OCI-LY7 (cell line): ENCODE measurements at regions not wholly inside any gene's neighbourhood (a gene's known extent, or its start where the extent isn't known, plus 50 kb on each side); places are given as distances from the start of the nearest gene placed in this dataset.
A peak's percentile ranks its signal among the peaks of the same experiment; 100 is the strongest.

Experiments
- BruUV-seq: library from RNA; stranded (reverse); fragments of 400-500 nt; replicated peaks from 2 replicates; lab custom pipeline; 2021; lab: Mats Ljungman, UMichigan
- CTCF ChIA-PET: fragments of 300-600 bp; sonication (Branson Sonifier 250); formaldehyde crosslinking; loops from one replicate; lab custom pipeline; 2022; ENCODE audit warnings: antibody characterized with exemption; ENCODE audit not compliant: unreplicated experiment; lab: Charles Lee
- POLR2A ChIA-PET: fragments of 300-600 bp; sonication (Branson Sonifier 250); formaldehyde crosslinking; loops from one replicate; lab custom pipeline; 2022; ENCODE audit warnings: antibody characterized with exemption; lab: Charles Lee
- DNase-seq: peaks from one replicate; pipeline ENCODE4 v3.0.0-alpha.2; 2015; ENCODE audit warnings: low spot score
- H2AFZ ChIP-seq: fragments of 200-600 bp; sonication (generic), shearing (Covaris generic); 2 replicates; pipeline ENCODE4 v1.6.1; 2014; ENCODE audit warnings: mild to moderate bottlenecking, antibody characterized with exemption, low read length, moderate library complexity
- H3K27ac ChIP-seq: fragments of 200-600 bp; sonication (generic); 2 replicates; pipeline ENCODE4 v1.5.1; 2014; ENCODE audit warnings: mixed run types, low read depth, mild to moderate bottlenecking, moderate library complexity, low read length, inconsistent platforms; ENCODE audit not compliant: poor library complexity, severe bottlenecking
- H3K36me3 ChIP-seq: fragments of 200-600 bp; sonication (generic); 2 replicates; pipeline ENCODE4 v1.6.1; 2014; ENCODE audit warnings: mild to moderate bottlenecking, antibody characterized with exemption, low read length, moderate library complexity, mixed read lengths; ENCODE audit not compliant: insufficient read depth
- H3K4me1 ChIP-seq: fragments of 200-600 bp; sonication (generic); 2 replicates; pipeline ENCODE4 v1.5.1; 2014; ENCODE audit warnings: mild to moderate bottlenecking, low read length; ENCODE audit not compliant: insufficient read depth, poor library complexity, severe bottlenecking
- H3K4me2 ChIP-seq: fragments of 200-600 bp; sonication (generic); 2 replicates; pipeline ENCODE4 v1.6.1; 2014; ENCODE audit warnings: mild to moderate bottlenecking, low read length
- H3K4me3 ChIP-seq: fragments of 200-600 bp; sonication (generic); 2 replicates; pipeline ENCODE4 v1.5.1; 2014; ENCODE audit warnings: mild to moderate bottlenecking, low read depth, low read length; ENCODE audit not compliant: poor library complexity, severe bottlenecking
- H3K79me2 ChIP-seq: fragments of 200-600 bp; sonication (generic); 2 replicates; pipeline ENCODE4 v1.6.1; 2016; ENCODE audit warnings: low read depth, mild to moderate bottlenecking, low read length, moderate library complexity, mixed read lengths; ENCODE audit not compliant: insufficient read depth
- H3K9me2 ChIP-seq: fragments of 200-600 bp; sonication (generic); 2 replicates; pipeline ENCODE4 v1.6.1; 2016; ENCODE audit warnings: mild to moderate bottlenecking, low read length, mixed read lengths; ENCODE audit not compliant: insufficient read depth
- H3K9me3 ChIP-seq: fragments of 200-600 bp; sonication (generic); 2 replicates; pipeline ENCODE4 v1.6.1; 2014; ENCODE audit warnings: mild to moderate bottlenecking, mixed run types, low read length, mixed read lengths
- H4K20me1 ChIP-seq: fragments of 200-600 bp; sonication (generic); 2 replicates; pipeline ENCODE4 v1.6.1; 2014; ENCODE audit warnings: mild to moderate bottlenecking, antibody characterized with exemption, low read length, moderate library complexity, mixed read lengths; ENCODE audit not compliant: insufficient read depth
- CTCF ChIP-seq: fragments of 200-600 bp; sonication (generic); conservative IDR thresholded peaks from 2 replicates; pipeline ENCODE4 v1.5.1; 2014; ENCODE audit warnings: mild to moderate bottlenecking, antibody characterized with exemption, low read length, moderate library complexity, mixed read lengths
- EZH2phosphoT487 ChIP-seq: fragments of 200-600 bp; sonication (generic); IDR thresholded peaks from 2 replicates; pipeline ENCODE4 v1.6.1; 2018; ENCODE audit warnings: low read depth, borderline replicate concordance, mild to moderate bottlenecking, mixed run types, antibody characterized with exemption, low read length, moderate library complexity, mixed read lengths
- intact Hi-C: fragments of 100-400 bp; cut with micrococcal nuclease; formaldehyde crosslinking; loops from one replicate; pipeline ENCODE4 v1.10.0; 2022; ENCODE audit not compliant: unreplicated experiment

- Histone ChIP-seq H4K20me1 (no peaks in the 10 kb centered on the region), H3K36me3 (no peaks in the 10 kb centered on the region), H3K4me2 (no peak overlapping the region), H3K27ac (no peak overlapping the region), H2AFZ (no peak overlapping the region), H3K79me2 (no peaks in the 10 kb centered on the region), H3K9me2 (no peaks in the 10 kb centered on the region), H3K9me3 (no peaks in the 10 kb centered on the region), H3K4me3 (no peak overlapping the region), H3K4me1 (no peaks in the 10 kb centered on the region)
- ChIA-PET CTCF (no interaction called here), POLR2A (no interaction called here)
- BruUV-seq, result no TSS peak
- TF ChIP-seq EZH2phosphoT487, result no peak
- no peak for TF ChIP-seq CTCF
- intact Hi-C loops, result no loop called here
- DNase-seq, result no peak
These were observed 392.4 kb downstream of the BMP2 start for GRCh38 chr20:7159903-7160302.

- H3K4me3 ChIP-seq, result no peak overlapping the region
- no peak overlapping the region for H3K4me2 ChIP-seq
- no peak overlapping the region for H2AFZ ChIP-seq
- no peaks in the 10 kb centered on the region for H3K9me2 ChIP-seq
- intact Hi-C loops, result no loop called here
- no TSS peak for BruUV-seq
- POLR2A ChIA-PET, result no interaction called here
- no peaks in the 10 kb centered on the region for H3K9me3 ChIP-seq
- TF ChIP-seq EZH2phosphoT487 (no peak), CTCF (peak; percentile 67)
- no peak overlapping the region for H3K27ac ChIP-seq
- no peaks in the 10 kb centered on the region for H3K36me3 ChIP-seq
- H4K20me1 ChIP-seq, result no peaks in the 10 kb centered on the region
- H3K4me1 ChIP-seq, result no peaks in the 10 kb centered on the region
- peak; percentile 4 for DNase-seq
- CTCF ChIA-PET, result no interaction called here
- H3K79me2 ChIP-seq, result no peaks in the 10 kb centered on the region
These were observed 394.2 kb downstream of the BMP2 start for GRCh38 chr20:7161690-7162089.

- no peak for DNase-seq
- Histone ChIP-seq H4K20me1 (no peaks in the 10 kb centered on the region), H2AFZ (no peak overlapping the region), H3K79me2 (no peaks in the 10 kb centered on the region), H3K27ac (no peak overlapping the region), H3K9me3 (no peaks in the 10 kb centered on the region), H3K4me1 (no peaks in the 10 kb centered on the region), H3K9me2 (no peaks in the 10 kb centered on the region), H3K36me3 (no peaks in the 10 kb centered on the region), H3K4me3 (no peak overlapping the region), H3K4me2 (no peak overlapping the region)
- CTCF ChIA-PET, result no interaction called here
- TF ChIP-seq EZH2phosphoT487, result no peak
- POLR2A ChIA-PET, result no interaction called here
- no TSS peak for BruUV-seq
- intact Hi-C loops, result no loop called here
These were observed 404.4 kb downstream of the BMP2 start for GRCh38 chr20:7171911-7172310.
